ENCODE measurements at regions not wholly inside any gene's neighbourhood (a gene's known extent, or its start where the extent isn't known, plus 50 kb on each side); places are given as distances from the start of the nearest gene placed in this dataset.

DNA sequence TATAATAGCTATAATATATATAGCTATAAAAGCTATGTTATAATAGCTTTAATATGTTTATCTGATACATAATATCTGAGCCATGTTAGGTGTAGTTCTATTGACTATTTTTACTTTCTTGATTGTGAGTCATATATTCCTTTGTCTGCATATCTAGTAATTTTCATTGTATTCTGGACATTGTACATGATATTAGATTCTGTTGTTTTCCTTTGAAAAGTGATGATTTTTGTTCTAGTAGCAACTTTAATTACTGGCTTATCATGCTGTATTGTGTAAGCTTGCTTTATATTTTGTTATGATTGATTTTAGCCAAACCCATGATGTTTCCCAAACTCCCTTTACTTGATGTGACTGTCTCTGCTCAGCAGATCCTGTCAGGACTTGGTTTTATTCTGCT is 125.7 kb upstream of the TCF4 start:
- H3K27ac Mint-ChIP-seq: no peak overlapping the region
- DNase-seq: no peak
- Histone ChIP-seq H3K27me3 (ENCODE audit: control insufficient read depth in 2 of 2, insufficient read depth in 2 of 2, low read length in 2 of 2) (no peaks in the 10 kb centered on the region), H3K9me3 (replicated peaks in 1 of 2; ENCODE audit: control insufficient read depth in 1 of 2, insufficient read depth in 1 of 2, low read length in 2 of 2) (peaks cover 0 to 5% of the 10 kb centered on the region in 2 donors), H3K4me2 (replicated peaks; ENCODE audit: extremely low read depth, low read length, poor library complexity, severe bottlenecking) (no peak overlapping the region), H3K4me3 (replicated peaks in 1 of 3; ENCODE audit: low read depth in 2 of 3, low read length in 3 of 3) (no peak overlapping the region), H4K20me1 (ENCODE audit: insufficient read depth, low read length) (no peaks in the 10 kb centered on the region), H3K36me3 (replicated peaks in 1 of 2; ENCODE audit: control insufficient read depth in 1 of 2, insufficient read depth in 2 of 2, low read length in 2 of 2) (no peaks in the 10 kb centered on the region), H3K4me1 (ENCODE audit: control insufficient read depth in 1 of 2, insufficient read depth in 2 of 2, low read length in 2 of 2) (no peaks in the 10 kb centered on the region), H3K79me2 (ENCODE audit: insufficient read depth, low read length) (no peaks in the 10 kb centered on the region), H3K27ac (ENCODE audit: low read depth in 1 of 2, low read length in 2 of 2) (no peak overlapping the region), H3K9ac (ENCODE audit: insufficient read depth, low read length, poor library complexity, severe bottlenecking) (no peak overlapping the region), H2AFZ (ENCODE audit: insufficient read depth, low read depth, low read length, poor library complexity, severe bottlenecking) (no peak overlapping the region)
- peaks cover 0 to 2% (median 0%) of the 10 kb centered on the region in 3 donors for H3K27me3 Mint-ChIP-seq (ENCODE audit: low read depth in 3 of 3)
- TF ChIP-seq CTCF (IDR thresholded peaks at IDR 0.05): no peak
- H3K4me1 Mint-ChIP-seq: no peaks in the 10 kb centered on the region
- peaks cover 3 to 15% (median 9%) of the 10 kb centered on the region in 7 donors for H3K9me3 Mint-ChIP-seq
- intact Hi-C loops (cut with micrococcal nuclease): no loop called here
- H3K36me3 Mint-ChIP-seq: no peaks in the 10 kb centered on the region
- H3K4me3 Mint-ChIP-seq: no peak overlapping the region

GRCh38 chr18:55706898-55707297 is 118.9 kb upstream of the TCF4 start:
- Histone ChIP-seq H4K20me1 (ENCODE audit: insufficient read depth, low read length) (no peaks in the 10 kb centered on the region), H3K4me2 (replicated peaks; ENCODE audit: extremely low read depth, low read length, poor library complexity, severe bottlenecking) (no peak overlapping the region), H3K79me2 (ENCODE audit: insufficient read depth, low read length) (no peaks in the 10 kb centered on the region), H3K4me1 (ENCODE audit: control insufficient read depth in 1 of 2, insufficient read depth in 2 of 2, low read length in 2 of 2) (no peaks in the 10 kb centered on the region), H3K27me3 (ENCODE audit: control insufficient read depth in 2 of 2, insufficient read depth in 2 of 2, low read length in 2 of 2) (no peaks in the 10 kb centered on the region), H3K36me3 (replicated peaks in 1 of 2; ENCODE audit: control insufficient read depth in 1 of 2, insufficient read depth in 2 of 2, low read length in 2 of 2) (no peaks in the 10 kb centered on the region), H3K9me3 (replicated peaks in 1 of 2; ENCODE audit: control insufficient read depth in 1 of 2, insufficient read depth in 1 of 2, low read length in 2 of 2) (no peaks in the 10 kb centered on the region), H3K27ac (ENCODE audit: low read depth in 1 of 2, low read length in 2 of 2) (no peak overlapping the region), H2AFZ (ENCODE audit: insufficient read depth, low read depth, low read length, poor library complexity, severe bottlenecking) (no peak overlapping the region), H3K4me3 (replicated peaks in 1 of 3; ENCODE audit: low read depth in 2 of 3, low read length in 3 of 3) (no peak overlapping the region), H3K9ac (ENCODE audit: insufficient read depth, low read length, poor library complexity, severe bottlenecking) (no peak overlapping the region)
- Mint-ChIP-seq H3K27me3 (ENCODE audit: low read depth in 3 of 3) (no peaks in the 10 kb centered on the region), H3K4me1 (no peaks in the 10 kb centered on the region), H3K4me3 (no peak overlapping the region), H3K9me3 (peaks cover 2 to 12% (median 9%) of the 10 kb centered on the region in 7 donors), H3K36me3 (no peaks in the 10 kb centered on the region), H3K27ac (no peak overlapping the region)
- DNase-seq: no peak
- no peak for TF ChIP-seq CTCF (IDR thresholded peaks at IDR 0.05)
- intact Hi-C loops (cut with micrococcal nuclease): no loop called here
- WGBS (ENCODE audit: insufficient coverage): no CpG with 5 or more reads among the region's 3 CpGs
